ENCODE measurements at regions not wholly inside any gene's neighbourhood (a gene's known extent, or its start where the extent isn't known, plus 50 kb on each side); places are given as distances from the start of the nearest gene placed in this dataset.

- DNase-seq = no peak
- ChIA-PET POLR2A (no interaction called here), CTCF (no interaction called here)
- H3K4me1 ChIP-seq (ENCODE audit: control extremely low read depth in 1 of 4, control insufficient read depth in 4 of 4, insufficient read depth in 4 of 4, low read length in 3 of 4) = peaks cover 0 to 6% (median 2%) of the 10 kb centered on the region in 4 experiments
- no peaks in the 10 kb centered on the region for H3K36me3 ChIP-seq (ENCODE audit: control insufficient read depth in 4 of 4, insufficient read depth in 4 of 4, low read length in 3 of 4)
- H3K9me3 ChIP-seq (ENCODE audit: control extremely low read depth in 1 of 5, control insufficient read depth in 4 of 5, insufficient read depth in 2 of 5, low read depth in 1 of 5, low read length in 4 of 5) = no peaks in the 10 kb centered on the region
- H3K27ac ChIP-seq (ENCODE audit: insufficient read depth in 1 of 2, low read depth in 1 of 2, low read length in 2 of 2, poor library complexity in 1 of 2, severe bottlenecking in 2 of 2) = no peak overlapping the region
- H3K4me3 ChIP-seq (ENCODE audit: control insufficient read depth in 1 of 7, extremely low read depth in 1 of 7, insufficient read depth in 4 of 7, low read depth in 2 of 7, low read length in 6 of 7) = no peak overlapping the region
- 100% methylated on average over 9 of the region's 10 CpGs for WGBS (ENCODE audit: insufficient coverage)
- H3K27me3 ChIP-seq (replicated peaks in 2 of 5; ENCODE audit: control insufficient read depth in 4 of 5, insufficient read depth in 5 of 5, low read length in 4 of 5) = no peaks in the 10 kb centered on the region
Observed at GRCh38 chr11:69380921-69381581, 87.1 kb downstream of the MYEOV start.

- ChIA-PET CTCF (interaction anchor here (1.0 to 1.4 kb wide), 2 partner anchors 12 to 20 kb away, joined by 3 read pairs; no protein-coding TSS in a partner anchor), POLR2A (no interaction called here)
- 96% methylated on average over 16 of the region's 17 CpGs for WGBS (ENCODE audit: insufficient coverage)
Observed at GRCh38 chr11:69381681-69382130, 87.8 kb downstream of the MYEOV start.

GRCh38 chr11:69382131-69383128, 88.5 kb downstream of the MYEOV start:
- no peaks in the 10 kb centered on the region for H3K36me3 ChIP-seq (ENCODE audit: control insufficient read depth in 4 of 4, insufficient read depth in 4 of 4, low read length in 3 of 4)
- no peak overlapping the region for H3K27ac ChIP-seq (ENCODE audit: insufficient read depth in 1 of 2, low read depth in 1 of 2, low read length in 2 of 2, poor library complexity in 1 of 2, severe bottlenecking in 2 of 2)
- DNase-seq = peak in 1 of 3 donors; percentile 36
- whole genome bisulfite sequencing (ENCODE audit: insufficient coverage) = 83% methylated on average over 26 of the region's 27 CpGs
- H3K4me3 ChIP-seq (ENCODE audit: control insufficient read depth in 1 of 7, extremely low read depth in 1 of 7, insufficient read depth in 4 of 7, low read depth in 2 of 7, low read length in 6 of 7) = no peak overlapping the region
- peaks cover 0 to 6% (median 2%) of the 10 kb centered on the region in 4 experiments for H3K4me1 ChIP-seq (ENCODE audit: control extremely low read depth in 1 of 4, control insufficient read depth in 4 of 4, insufficient read depth in 4 of 4, low read length in 3 of 4)
- peaks cover 0 to 4% (median 0%) of the 10 kb centered on the region in 5 experiments for H3K9me3 ChIP-seq (ENCODE audit: control extremely low read depth in 1 of 5, control insufficient read depth in 4 of 5, insufficient read depth in 2 of 5, low read depth in 1 of 5, low read length in 4 of 5)
- H3K27me3 ChIP-seq (replicated peaks in 2 of 5; ENCODE audit: control insufficient read depth in 4 of 5, insufficient read depth in 5 of 5, low read length in 4 of 5) = no peaks in the 10 kb centered on the region
- ChIA-PET CTCF (interaction anchor here (0.8 to 1.4 kb wide), 5 partner anchors 8 to 85 kb away, joined by 3 to 4 read pairs (median 3); no protein-coding TSS in a partner anchor), POLR2A (no interaction called here)

More at GRCh38 chr11:69381681-69382130, 87.8 kb downstream of the MYEOV start:
- Histone ChIP-seq H3K27me3 (replicated peaks in 2 of 5; ENCODE audit: control insufficient read depth in 4 of 5, insufficient read depth in 5 of 5, low read length in 4 of 5) (no peaks in the 10 kb centered on the region), H3K4me3 (ENCODE audit: control insufficient read depth in 1 of 7, extremely low read depth in 1 of 7, insufficient read depth in 4 of 7, low read depth in 2 of 7, low read length in 6 of 7) (no peak overlapping the region), H3K9me3 (ENCODE audit: control extremely low read depth in 1 of 5, control insufficient read depth in 4 of 5, insufficient read depth in 2 of 5, low read depth in 1 of 5, low read length in 4 of 5) (no peaks in the 10 kb centered on the region), H3K27ac (ENCODE audit: insufficient read depth in 1 of 2, low read depth in 1 of 2, low read length in 2 of 2, poor library complexity in 1 of 2, severe bottlenecking in 2 of 2) (no peak overlapping the region), H3K4me1 (ENCODE audit: control extremely low read depth in 1 of 4, control insufficient read depth in 4 of 4, insufficient read depth in 4 of 4, low read length in 3 of 4) (peaks cover 0 to 6% (median 2%) of the 10 kb centered on the region in 4 experiments), H3K36me3 (ENCODE audit: control insufficient read depth in 4 of 4, insufficient read depth in 4 of 4, low read length in 3 of 4) (no peaks in the 10 kb centered on the region)
- DNase-seq = no peak

DNA sequence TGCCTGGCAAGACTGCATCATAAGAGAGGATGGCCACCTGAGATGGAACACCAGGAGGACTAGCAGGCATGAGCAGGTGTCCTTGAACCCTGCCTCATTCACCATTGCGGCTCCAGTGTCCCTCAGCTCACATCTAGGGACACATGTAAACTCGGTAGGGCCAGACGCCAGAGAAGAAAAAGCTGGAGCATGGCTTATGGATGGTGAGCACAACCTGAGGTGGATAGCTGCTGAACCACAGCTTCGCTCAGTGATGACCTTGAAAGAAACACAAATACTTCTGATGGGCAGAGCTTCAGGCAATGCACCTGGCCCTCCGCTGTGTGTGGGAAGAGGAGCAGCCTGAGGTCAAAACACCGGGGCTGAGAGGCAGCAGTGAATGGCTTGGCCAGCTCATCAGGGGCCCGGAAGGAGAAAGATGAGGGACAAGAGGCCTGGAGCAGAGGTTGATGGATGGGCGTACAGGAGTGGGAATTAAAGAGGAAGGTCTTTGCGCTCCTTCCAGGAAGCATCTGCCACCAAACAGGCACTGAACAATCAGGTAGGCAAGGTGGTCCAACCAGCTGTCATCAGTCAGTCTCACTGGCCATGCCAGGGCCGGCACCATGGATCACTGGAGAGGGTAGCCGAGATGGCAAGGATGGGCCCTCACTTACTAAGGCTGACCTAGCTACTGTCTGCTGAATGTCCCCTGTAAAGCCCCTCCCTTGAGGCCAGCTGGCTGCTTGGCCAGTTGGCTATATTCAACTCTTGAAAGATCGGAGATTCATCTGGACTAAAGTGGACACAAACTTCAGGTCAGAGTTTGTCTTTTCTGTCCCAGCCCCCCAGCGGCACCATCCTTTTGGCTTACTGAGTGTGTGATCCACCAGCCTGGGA, 89.7 kb downstream of the MYEOV start:
- ChIA-PET CTCF (interaction anchor here (0.8 to 1.4 kb wide), 4 partner anchors 9 to 86 kb away, joined by 3 to 4 read pairs (median 3); no protein-coding TSS in a partner anchor), POLR2A (no interaction called here)
- H3K27me3 ChIP-seq (replicated peaks in 2 of 5; ENCODE audit: control insufficient read depth in 4 of 5, insufficient read depth in 5 of 5, low read length in 4 of 5) = no peaks in the 10 kb centered on the region
- DNase-seq = no peak
- peaks cover 0 to 15% (median 4%) of the 10 kb centered on the region in 5 experiments for H3K9me3 ChIP-seq (ENCODE audit: control extremely low read depth in 1 of 5, control insufficient read depth in 4 of 5, insufficient read depth in 2 of 5, low read depth in 1 of 5, low read length in 4 of 5)
- H3K4me1 ChIP-seq (ENCODE audit: control extremely low read depth in 1 of 4, control insufficient read depth in 4 of 4, insufficient read depth in 4 of 4, low read length in 3 of 4) = peaks cover 0 to 6% (median 2%) of the 10 kb centered on the region in 4 experiments
- no peak overlapping the region for H3K4me3 ChIP-seq (ENCODE audit: control insufficient read depth in 1 of 7, extremely low read depth in 1 of 7, insufficient read depth in 4 of 7, low read depth in 2 of 7, low read length in 6 of 7)
- WGBS (ENCODE audit: insufficient coverage) = 95% methylated on average over 10 of the region's 13 CpGs
- H3K27ac ChIP-seq (ENCODE audit: insufficient read depth in 1 of 2, low read depth in 1 of 2, low read length in 2 of 2, poor library complexity in 1 of 2, severe bottlenecking in 2 of 2) = no peak overlapping the region
- no peaks in the 10 kb centered on the region for H3K36me3 ChIP-seq (ENCODE audit: control insufficient read depth in 4 of 4, insufficient read depth in 4 of 4, low read length in 3 of 4)

- no peak for DNase-seq
- no peaks in the 10 kb centered on the region for H3K36me3 ChIP-seq (ENCODE audit: control insufficient read depth in 4 of 4, insufficient read depth in 4 of 4, low read length in 3 of 4)
- WGBS (ENCODE audit: insufficient coverage) = 92% methylated on average over 25 of the region's 31 CpGs
- no peak overlapping the region for H3K27ac ChIP-seq (ENCODE audit: insufficient read depth in 1 of 2, low read depth in 1 of 2, low read length in 2 of 2, poor library complexity in 1 of 2, severe bottlenecking in 2 of 2)
- peaks cover 0 to 6% (median 2%) of the 10 kb centered on the region in 4 experiments for H3K4me1 ChIP-seq (ENCODE audit: control extremely low read depth in 1 of 4, control insufficient read depth in 4 of 4, insufficient read depth in 4 of 4, low read length in 3 of 4)
- CTCF ChIA-PET = no interaction called here
- H3K27me3 ChIP-seq (replicated peaks in 2 of 5; ENCODE audit: control insufficient read depth in 4 of 5, insufficient read depth in 5 of 5, low read length in 4 of 5) = no peaks in the 10 kb centered on the region
- POLR2A ChIA-PET = no interaction called here
- no peak overlapping the region for H3K4me3 ChIP-seq (ENCODE audit: control insufficient read depth in 1 of 7, extremely low read depth in 1 of 7, insufficient read depth in 4 of 7, low read depth in 2 of 7, low read length in 6 of 7)
- H3K9me3 ChIP-seq (ENCODE audit: control extremely low read depth in 1 of 5, control insufficient read depth in 4 of 5, insufficient read depth in 2 of 5, low read depth in 1 of 5, low read length in 4 of 5) = peaks cover 0 to 22% (median 5%) of the 10 kb centered on the region in 5 experiments
Observed at GRCh38 chr11:69384251-69385143, 90.5 kb downstream of the MYEOV start.

All from common myeloid progenitor, CD34-positive (primary cell).